Activated CD4-positive, alpha-beta T cell treated with anti-CD3 and anti-CD28 coated beads for 24 hours (primary cell): ENCODE measurements at regions not wholly inside any gene's neighbourhood (a gene's known extent, or its start where the extent isn't known, plus 50 kb on each side); places are given as distances from the start of the nearest gene placed in this dataset.

ENCODE experiments used
- DNase-seq, 2 donors: peaks; one replicate each; pipeline ENCODE4 v3.0.0-alpha.2; 2020; ENCODE audit warnings: low read depth in 2 of 2

- no peak for DNase-seq
Measured at GRCh38 chr3:187929112-187929816, 184.0 kb upstream of the BCL6 start.

DNA sequence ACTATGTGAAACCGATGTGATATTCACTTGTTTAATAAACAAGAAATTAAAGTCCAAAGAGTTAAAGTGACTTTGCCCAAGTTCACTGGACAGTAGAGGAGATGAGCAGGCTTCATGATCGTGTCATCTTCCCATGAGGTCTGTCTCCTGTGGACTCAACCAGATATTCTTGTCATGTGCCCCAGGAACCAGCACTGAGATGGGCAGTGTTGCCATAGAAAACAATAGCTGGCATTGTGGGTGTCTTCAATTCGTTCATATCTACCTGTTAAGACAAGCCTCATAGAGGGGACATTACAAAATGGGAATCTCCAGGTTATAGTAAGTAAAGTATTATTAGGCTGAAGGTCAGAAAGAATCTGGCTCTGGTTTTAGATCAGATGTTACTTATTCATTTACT, 184.8 kb upstream of the BCL6 start:
- no peak for DNase-seq

GRCh38 chr3:187931101-187931500, 185.8 kb upstream of the BCL6 start:
- no peak for DNase-seq

DNA sequence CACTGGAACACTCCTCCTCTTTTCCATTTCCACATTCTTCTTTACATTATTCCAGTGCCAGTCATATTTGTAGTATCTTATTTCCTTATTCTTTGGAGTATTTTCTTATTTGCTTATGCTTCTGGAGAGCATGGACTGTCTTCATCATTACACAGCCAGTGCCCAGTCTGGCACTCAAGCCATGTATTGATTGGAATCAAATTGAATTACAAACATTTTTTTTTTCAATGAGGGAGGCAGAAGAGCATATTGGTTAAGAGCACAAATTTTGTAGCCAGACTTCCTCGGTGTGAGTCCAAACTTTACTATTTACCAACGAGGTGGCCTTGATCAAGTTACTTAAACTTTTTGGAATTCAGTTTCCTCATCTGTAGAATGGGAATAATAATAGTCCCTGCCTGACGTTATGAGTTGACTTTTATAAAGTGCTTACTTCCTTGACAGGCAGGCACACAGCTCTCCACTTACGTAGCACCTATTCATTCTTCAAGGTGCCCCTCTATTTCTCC, 186.6 kb upstream of the BCL6 start:
- no peak for DNase-seq

DNA sequence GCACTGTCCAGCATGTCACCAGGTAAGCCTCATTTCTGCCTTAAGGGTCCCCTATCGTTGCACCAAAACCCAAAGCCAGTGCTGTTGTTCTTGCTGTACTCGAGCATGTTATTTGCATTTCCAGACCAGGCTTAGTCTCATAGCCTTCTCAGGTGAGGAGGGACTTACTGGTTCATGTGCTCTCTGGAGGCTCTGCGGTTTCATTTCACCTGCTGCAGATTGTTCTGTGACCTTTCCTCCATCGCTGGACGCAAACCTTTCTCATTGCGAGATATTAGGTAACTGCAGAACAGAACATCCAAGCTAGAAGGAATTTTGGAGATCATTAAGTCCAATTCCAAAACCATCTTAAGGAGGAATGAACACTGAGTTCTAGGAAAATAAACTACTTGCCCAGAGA, 187.3 kb upstream of the BCL6 start:
- DNase-seq, result no peak

GRCh38 chr3:187935623-187936156, 190.4 kb upstream of the BCL6 start:
- DNase-seq, result no peak

DNA sequence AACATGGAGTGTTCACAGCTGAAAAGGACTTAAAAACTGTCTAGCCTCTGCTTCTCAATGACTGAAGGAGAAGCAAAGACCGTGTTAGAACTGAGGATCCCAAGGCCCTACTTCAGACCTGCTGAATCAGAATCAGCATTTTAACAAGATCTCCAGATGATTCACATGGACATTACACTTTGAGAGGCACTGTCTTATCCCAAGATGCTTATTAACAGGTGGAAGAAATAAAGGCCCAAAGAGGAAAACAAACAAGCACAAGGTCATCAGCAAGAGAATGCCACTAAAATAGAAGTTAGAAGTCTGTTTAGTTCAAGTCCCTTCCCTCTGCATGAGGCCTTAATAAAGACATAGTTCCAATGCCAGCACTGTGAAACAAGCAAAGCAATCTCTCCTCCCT, 191.4 kb upstream of the BCL6 start:
- no peak for DNase-seq

GRCh38 chr3:187939891-187940290, 194.6 kb upstream of the BCL6 start:
- no peak for DNase-seq

DNA sequence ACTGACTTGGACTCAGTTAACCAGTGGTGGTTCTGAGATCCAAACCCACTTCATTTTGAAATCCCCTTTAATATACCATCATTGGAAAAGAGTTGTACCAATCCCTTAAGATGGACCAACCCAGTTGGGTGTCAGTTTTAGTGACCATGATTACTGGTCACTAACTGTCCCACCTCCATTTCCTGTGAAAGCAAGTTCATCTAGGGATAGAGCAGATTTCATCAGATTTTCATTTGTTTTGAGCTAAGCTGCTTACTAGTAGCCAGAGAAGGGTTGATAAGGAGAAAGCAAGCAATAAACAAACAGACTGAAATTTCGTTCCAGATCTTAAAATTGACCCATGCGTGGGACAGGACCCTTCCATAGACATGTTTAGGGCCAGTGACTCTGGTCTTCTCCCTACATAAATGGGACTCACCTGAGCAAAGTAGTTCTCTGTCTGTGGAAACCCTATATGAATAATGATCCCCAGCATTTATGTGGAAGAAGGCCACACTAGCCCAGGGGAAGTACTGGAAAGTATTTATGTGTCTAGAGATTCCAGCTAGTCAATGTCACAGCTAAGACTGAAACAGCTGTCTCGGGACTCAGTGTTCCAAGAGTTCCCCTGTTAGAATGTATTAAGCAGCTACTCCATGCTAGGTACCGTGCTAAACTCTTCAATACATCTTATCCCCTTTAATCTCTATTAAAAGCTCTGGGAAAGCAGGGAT, 196.0 kb upstream of the BCL6 start:
- no peak for DNase-seq

DNA sequence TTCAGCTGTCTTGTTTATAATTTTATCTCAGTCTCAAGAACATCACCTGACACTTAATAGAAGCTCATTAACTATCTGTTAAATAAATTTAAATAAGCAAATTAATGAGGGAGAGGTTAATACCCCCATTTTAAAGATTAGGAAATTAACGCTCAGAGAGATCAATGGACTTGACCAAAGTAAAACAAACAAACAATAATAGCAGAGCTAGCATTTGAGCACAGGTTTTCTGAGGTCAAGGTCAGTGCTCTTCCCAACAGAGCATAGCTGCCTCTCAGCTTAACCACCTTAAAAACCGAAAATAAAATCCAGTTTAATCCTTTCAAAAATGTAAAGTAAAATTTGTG, 196.6 kb upstream of the BCL6 start:
- no peak for DNase-seq

GRCh38 chr3:187942658-187943241, 197.5 kb upstream of the BCL6 start:
- DNase-seq, result no peak

GRCh38 chr3:187943677-187944389, 198.6 kb upstream of the BCL6 start:
- no peak for DNase-seq

- no peak for DNase-seq
Measured at GRCh38 chr3:187944390-187945179, 199.3 kb upstream of the BCL6 start.

- no peak for DNase-seq
Measured at GRCh38 chr3:187945374-187945773, 200.1 kb upstream of the BCL6 start.

GRCh38 chr3:187946163-187946691, 201.0 kb upstream of the BCL6 start:
- DNase-seq, result no peak

- DNase-seq, result no peak
Measured at GRCh38 chr3:187946981-187947380, 201.7 kb upstream of the BCL6 start.

DNA sequence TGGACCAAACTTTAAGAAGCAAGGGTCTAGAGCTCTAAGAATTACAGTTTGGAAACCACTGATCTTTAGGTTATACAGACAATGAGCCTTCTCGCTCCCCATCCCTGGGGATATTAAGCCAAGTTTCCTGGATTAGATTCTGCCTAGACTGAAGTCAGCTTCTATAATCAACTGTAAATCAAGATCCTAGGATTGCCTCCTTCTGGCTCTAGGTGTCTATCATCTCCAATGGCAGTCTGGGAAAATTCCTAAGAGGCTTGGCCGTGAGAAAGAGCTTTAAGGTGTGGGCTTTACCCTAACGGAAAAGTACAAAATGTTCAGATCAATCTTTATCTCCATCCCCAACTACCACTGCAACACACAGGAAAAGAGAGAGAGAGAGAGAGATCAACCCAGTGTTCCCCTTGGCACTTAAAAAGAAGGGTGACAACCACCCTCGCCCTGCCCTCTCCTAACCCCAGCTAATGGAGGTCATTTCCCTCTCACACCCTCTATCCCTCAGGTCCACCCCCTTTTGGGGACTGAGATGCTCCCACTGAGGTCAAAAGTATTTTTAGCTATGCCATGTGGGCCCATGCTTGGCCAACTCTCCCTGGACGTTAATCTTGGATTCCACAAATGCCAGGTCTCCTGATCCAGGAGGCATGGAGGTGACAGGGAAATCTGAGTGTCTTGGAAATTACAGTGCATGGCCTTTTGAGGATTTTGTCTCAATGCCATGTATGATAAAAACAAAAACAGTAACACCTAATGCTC, 202.8 kb upstream of the BCL6 start:
- no peak for DNase-seq

DNA sequence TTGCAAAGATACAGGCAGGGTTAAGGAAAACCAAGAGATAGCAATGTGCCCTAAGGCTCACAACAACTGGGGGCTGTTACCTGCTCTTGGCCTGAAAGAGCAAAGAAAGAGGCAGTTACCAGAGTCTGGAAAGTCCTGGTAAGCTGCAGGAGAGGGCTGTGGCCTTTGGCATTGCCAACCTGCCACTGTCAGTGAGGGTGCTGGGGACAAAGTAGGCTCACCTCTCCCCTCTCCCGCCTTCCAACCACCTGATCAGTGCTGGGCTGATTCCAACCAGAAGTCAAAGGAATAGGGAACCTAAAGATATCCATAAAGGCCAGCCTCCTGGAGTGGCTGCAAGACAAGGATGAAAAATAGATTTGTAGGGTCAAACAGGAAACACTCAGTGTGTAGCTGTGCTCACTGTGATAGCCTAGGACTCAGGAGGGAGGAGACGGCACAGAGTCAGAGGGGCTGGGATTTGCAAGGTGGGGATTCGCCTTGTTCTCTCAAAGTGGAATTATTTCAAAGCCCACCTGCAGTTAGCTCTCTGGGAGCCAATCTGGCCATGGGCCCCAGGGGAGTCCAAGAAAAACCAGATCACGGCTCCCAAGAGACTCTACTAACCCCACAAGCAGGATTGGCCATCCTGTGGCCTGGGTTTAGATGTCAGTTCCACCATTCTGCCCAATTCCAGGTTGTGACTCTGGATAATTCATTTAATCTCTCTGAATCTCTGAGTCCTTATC, 204.0 kb upstream of the BCL6 start:
- DNase-seq, result no peak

DNA sequence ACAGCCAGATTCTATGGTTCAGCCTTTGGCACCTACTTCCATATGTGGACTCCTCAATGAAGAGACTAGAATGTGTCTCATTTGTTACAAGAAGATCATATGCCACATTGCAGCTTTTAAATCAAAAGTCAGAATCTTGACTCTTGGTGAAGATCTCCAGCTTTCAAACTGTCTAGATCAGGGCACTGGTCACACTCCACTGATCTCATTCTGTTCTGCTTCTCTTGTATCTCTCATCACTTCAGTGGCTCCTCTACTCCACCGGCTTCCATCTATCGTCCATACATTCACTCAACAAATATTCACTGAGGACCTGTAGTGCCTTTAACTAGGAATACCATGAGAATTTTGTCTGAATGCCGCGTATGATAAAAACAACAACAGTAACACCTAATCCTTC, 203.3 kb upstream of the LPP start:
- no peak for DNase-seq
